MM.1S (cell line): ENCODE measurements at regions not wholly inside any gene's neighbourhood (a gene's known extent, or its start where the extent isn't known, plus 50 kb on each side); places are given as distances from the start of the nearest gene placed in this dataset.

Experiments
- EZH2 ChIP-seq: fragments of 300-600 bp; sonication (generic); optimal IDR thresholded peaks from 2 replicates; pipeline ENCODE3; 2017; ENCODE audit warnings: low read depth, mild to moderate bottlenecking, antibody characterized with exemption, low read length, mixed read lengths
- EZH2phosphoT487 ChIP-seq: fragments of 300-600 bp; sonication (generic); IDR thresholded peaks from 2 replicates; pipeline ENCODE4 v1.6.1; 2018; ENCODE audit warnings: antibody characterized with exemption, low read length
- TF ChIP-seq, protein P1 (sequence below): fragments of 300-600 bp; sonication (generic); IDR thresholded peaks from 2 replicates; pipeline ENCODE4 v1.5.1; 2016; ENCODE audit warnings: antibody characterized with exemption, low read length, mixed read lengths

DNA sequence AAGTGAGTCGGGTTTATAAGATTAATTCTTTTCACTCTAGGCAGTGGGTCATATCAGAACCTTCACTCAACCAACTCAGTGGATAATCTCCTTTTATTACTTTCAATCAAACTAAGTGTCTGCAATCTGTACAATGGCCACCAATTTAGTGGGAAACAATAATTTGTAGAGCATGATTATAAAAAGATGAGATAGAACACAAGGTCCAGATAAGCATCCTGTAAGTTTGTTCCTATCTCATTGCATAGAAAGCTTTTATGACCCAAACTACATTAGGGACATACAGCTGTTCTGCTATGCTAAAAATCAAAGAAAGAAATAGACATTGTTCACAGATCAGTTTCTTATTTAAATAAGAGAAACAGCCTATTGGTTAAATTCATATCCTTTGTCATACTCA lies 341.4 kb upstream of the PSMD7 start:
- TF ChIP-seq, protein P1, sequence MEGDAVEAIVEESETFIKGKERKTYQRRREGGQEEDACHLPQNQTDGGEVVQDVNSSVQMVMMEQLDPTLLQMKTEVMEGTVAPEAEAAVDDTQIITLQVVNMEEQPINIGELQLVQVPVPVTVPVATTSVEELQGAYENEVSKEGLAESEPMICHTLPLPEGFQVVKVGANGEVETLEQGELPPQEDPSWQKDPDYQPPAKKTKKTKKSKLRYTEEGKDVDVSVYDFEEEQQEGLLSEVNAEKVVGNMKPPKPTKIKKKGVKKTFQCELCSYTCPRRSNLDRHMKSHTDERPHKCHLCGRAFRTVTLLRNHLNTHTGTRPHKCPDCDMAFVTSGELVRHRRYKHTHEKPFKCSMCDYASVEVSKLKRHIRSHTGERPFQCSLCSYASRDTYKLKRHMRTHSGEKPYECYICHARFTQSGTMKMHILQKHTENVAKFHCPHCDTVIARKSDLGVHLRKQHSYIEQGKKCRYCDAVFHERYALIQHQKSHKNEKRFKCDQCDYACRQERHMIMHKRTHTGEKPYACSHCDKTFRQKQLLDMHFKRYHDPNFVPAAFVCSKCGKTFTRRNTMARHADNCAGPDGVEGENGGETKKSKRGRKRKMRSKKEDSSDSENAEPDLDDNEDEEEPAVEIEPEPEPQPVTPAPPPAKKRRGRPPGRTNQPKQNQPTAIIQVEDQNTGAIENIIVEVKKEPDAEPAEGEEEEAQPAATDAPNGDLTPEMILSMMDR = no peak
- TF ChIP-seq EZH2 (no peak), EZH2phosphoT487 (no peak)
